GM10266 (cell line): ENCODE measurements at regions not wholly inside any gene's neighbourhood (a gene's known extent, or its start where the extent isn't known, plus 50 kb on each side); places are given as distances from the start of the nearest gene placed in this dataset.

Experiments
- DNase-seq: peaks from one replicate; pipeline ENCODE4 v3.0.0; 2012; ENCODE audit errors: extremely low spot score
- CTCF ChIP-seq: IDR thresholded peaks from 2 replicates; pipeline ENCODE4 v1.5.1; 2012; ENCODE audit warnings: mild to moderate bottlenecking, low read depth; ENCODE audit not compliant: control insufficient read depth, insufficient read depth; ENCODE audit errors: missing control alignments

GRCh38 chr2:150976604-150977003 lies 285.1 kb downstream of the RBM43 start:
- no peak for DNase-seq
- no peak for TF ChIP-seq CTCF

- no peak for DNase-seq
- TF ChIP-seq CTCF, result no peak
Observed at GRCh38 chr2:150974864-150975263, 286.8 kb downstream of the RBM43 start.

- no peak for DNase-seq
- no peak for TF ChIP-seq CTCF
Observed at GRCh38 chr2:150974234-150974633, 287.4 kb downstream of the RBM43 start.

GRCh38 chr2:150971910-150972309 lies 289.8 kb downstream of the RBM43 start:
- TF ChIP-seq CTCF, result no peak
- DNase-seq, result no peak

- no peak for DNase-seq
- no peak for TF ChIP-seq CTCF
Observed at GRCh38 chr2:150963336-150963735, 298.3 kb downstream of the RBM43 start.

- TF ChIP-seq CTCF, result no peak
- DNase-seq, result no peak
Observed at GRCh38 chr2:150955231-150955630, 306.4 kb downstream of the RBM43 start.

GRCh38 chr2:150946831-150947230 lies 314.8 kb downstream of the RBM43 start:
- no peak for DNase-seq
- no peak for TF ChIP-seq CTCF

- no peak for TF ChIP-seq CTCF
- no peak for DNase-seq
Observed at GRCh38 chr2:150944315-150944714, 317.3 kb downstream of the RBM43 start.
